Femur (tissue), 1 donor: ENCODE measurements at regions not wholly inside any gene's neighbourhood (a gene's known extent, or its start where the extent isn't known, plus 50 kb on each side); places are given as distances from the start of the nearest gene placed in this dataset.
"Not testable (repeated sequence)": the region's sequence is repeated elsewhere in the genome, so short reads cannot be mapped to it uniquely, and the experiment has no call there.

Source experiments
- DNase-seq: peaks from one replicate; pipeline ENCODE4 v3.0.0-alpha.2; 2017

DNA sequence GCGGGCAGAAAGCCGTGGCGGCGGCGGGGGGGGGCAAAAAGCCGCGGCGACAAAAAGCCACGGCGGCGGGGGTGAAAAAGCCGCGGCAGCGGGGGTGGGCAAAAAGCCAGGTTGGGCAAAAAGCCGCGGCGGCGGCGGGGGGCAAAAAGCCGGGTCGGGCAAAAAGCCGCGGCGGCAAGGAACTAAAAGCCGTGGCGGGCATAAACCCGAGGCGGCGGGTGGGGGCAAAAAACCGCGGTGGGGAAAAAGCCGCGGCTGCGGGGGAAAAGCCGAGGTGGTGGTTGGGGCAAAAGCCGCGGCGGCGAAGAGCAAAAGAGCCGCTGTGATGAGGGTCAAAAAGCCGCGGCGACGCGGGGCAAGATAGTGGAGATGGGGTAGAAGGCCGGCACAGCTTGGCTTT is 1834.2 kb downstream of the FOXD4L5 start:
- DNase-seq = peak; percentile 1

DNA sequence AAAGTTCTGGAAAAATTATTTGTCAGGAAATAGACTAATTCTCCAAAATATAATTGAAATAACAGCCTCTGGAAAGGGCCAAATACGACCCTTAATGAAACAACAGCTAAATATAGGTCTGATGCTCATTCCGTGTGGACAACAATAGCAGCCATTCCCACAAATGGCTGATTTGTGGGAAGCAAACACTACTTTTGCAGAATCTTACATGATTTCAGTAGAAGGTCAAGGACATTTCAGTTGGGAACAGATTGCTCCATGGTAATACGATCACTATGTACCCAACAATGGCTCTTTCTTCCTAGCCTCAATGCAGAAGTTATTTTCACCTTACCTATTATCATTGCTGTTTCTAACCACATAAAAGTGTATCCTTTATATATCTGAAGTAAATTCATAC is 1859.9 kb downstream of the FOXD4L5 start:
- not testable (repeated sequence) for DNase-seq

DNA sequence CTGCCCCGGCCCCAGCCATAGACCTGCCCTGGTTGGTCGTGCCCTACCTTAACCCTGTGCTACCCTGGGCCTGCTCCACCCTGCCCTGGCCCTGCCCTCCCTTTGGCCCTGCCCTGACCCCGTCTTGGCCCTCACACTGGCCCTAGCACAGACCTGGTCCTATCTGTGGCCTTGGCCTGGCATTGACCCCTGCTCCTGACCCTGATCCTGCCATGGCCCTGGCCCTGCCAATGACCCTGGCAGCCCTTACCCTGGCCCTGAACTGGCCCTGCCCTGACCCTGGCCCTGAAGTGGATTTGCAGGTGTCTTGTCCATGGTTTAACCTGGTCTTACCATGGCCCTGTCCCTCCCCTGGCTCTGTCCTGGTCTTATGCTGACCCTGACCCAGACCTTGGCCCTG is 1894.1 kb downstream of the FOXD4L5 start:
- DNase-seq = not testable (repeated sequence)

DNA sequence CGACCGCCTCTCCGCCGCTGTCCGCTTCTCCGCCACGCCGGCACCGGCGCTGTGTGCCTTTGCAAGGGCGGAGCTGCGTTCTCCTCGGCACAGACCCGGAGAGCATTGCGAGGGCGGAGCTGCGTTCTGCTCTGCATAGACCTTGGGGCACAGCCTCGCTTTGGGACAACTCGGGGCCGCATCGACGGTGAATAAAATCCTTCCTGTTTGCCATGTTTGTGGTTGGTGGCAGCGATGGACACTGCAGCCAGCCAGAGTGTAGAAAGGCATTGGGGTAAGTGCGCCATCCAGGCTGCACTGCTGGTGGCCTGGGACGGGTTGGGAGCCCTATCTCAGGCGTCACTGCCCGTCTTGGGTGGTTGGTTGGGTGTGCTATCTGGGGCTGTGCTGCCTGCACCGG is 1899.5 kb downstream of the FOXD4L5 start:
- not testable (repeated sequence) for DNase-seq

DNA sequence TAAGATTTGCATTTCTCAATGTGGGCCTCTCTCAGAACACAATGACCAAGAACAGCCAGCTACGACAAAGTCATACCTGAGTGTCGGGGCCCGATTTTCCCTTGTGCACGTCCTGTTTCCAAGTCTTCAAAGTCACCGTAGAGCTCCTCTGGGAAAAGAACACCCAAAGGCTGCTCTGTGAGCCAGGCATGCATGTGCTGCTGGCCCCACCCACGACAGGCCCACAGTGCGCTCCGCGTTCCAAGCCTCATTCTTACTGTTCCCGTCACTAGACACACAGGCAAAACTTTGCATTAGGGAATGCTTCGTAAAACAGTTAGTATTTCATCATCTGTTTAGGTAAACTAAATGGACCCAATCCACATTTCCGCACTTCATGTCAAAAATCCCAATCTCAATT is 1905.1 kb downstream of the FOXD4L5 start:
- not testable (repeated sequence) for DNase-seq

DNA sequence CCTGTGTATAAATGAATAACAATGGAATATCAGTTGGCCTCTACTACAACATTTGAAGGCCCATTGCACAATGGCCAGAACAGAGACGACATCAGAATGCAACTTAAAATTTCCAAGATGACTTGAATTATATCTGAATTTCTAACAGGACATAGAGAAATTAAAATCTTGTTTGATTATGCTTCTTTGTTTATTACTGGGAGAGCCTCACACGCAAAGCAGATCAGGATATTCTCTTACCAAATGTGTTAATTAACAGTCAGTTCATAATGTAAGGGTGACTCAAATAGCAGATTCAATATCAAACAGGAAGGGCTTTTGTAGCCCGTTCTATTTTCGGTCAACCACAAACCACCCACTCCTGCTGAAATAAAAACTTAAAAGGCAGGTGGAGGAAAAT is 1930.8 kb downstream of the FOXD4L5 start:
- DNase-seq = not testable (repeated sequence)

DNA sequence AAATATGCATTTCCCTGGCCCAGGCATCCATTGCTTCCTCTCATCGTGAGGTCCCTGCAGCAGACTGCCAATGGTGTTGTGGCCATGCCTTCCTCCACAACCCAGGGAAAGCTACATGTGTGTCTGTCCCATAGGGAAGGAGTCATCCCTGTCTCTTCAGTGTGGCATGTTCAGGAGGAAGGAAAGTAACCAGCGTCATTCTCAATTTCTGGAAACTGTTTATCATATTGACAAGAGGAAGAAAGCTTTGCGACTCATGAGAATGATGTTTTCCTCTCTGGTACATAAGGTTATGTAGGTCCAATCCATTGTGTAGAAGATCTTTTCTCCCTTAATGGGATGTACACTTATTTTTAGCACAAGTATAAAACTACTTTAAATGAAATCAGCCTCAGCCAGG is 1937.7 kb downstream of the FOXD4L5 start:
- DNase-seq = not testable (repeated sequence)

DNA sequence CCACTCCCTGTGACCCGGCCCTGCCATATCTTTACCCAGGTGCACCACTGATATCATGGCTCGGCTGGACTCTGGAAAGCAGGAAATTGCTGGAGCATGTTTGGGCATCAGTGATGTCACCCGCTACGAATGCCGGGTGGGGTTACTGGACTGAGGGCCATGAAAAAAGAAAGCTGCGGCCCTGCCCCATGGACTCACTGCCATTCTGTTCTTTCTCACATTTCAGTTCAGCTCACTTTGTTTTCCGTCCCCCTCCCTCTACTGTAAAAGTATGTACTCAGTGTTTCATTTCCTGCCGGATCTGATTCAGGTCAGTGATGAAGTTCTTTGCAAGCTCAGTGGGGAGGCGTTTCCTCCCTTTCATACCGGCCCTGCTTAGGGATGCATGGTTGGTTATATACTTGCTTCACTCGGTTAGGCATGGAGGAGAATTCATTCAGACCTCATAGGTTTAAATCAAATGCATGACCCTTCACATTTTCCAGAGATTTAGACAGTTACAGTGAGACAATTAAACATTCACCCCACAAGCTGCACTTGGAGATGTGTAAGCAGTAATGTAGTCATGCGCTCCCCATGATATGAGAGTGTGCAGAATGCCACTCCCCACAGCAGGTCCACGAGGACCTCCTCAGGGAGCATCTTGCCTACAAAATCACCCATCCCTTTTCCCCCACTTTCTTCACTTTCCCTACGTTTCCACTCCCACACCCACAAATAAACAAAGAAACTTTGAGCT is 1938.5 kb downstream of the FOXD4L5 start:
- peak; percentile 17 for DNase-seq

DNA sequence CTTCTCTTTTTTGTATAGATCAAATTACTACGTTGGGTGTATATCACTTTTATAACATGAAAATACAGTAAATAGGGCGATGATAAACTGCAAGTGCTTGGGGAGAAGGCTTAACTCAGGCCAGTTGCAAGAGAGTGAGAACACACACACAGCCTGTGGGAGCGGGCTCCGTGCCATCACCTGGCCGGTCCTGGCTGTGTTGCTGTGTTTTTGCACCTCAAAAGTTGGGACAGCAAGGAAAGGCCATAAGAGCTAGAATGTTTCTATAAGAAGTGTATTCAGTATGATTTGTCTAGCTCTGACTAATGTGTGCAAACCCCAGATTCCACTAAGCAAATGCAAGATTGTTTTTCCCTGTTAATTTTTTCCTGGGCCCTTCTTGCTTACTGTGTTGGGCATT is 1940.6 kb downstream of the FOXD4L5 start:
- not testable (repeated sequence) for DNase-seq

DNA sequence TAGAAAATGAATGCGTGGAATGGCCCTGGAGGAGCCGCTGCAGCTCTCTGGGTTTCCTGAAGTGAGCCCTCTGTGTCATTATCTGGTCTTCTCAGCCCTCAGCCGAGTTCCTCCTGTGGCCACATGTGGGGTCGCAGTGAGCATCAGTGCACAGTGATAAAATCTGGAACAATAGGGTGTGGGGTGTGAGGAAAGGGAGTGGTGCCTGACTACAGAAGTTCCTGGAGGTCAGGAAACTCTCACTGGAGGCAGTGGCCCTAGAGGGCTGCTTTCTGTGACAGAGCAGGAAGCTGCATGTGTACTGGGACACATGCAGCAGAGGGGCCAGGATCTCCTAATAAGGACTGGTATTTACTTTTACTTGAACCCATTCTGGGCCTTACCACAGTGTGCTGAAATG is 1942.5 kb downstream of the FOXD4L5 start:
- DNase-seq = peak; percentile 11

DNA sequence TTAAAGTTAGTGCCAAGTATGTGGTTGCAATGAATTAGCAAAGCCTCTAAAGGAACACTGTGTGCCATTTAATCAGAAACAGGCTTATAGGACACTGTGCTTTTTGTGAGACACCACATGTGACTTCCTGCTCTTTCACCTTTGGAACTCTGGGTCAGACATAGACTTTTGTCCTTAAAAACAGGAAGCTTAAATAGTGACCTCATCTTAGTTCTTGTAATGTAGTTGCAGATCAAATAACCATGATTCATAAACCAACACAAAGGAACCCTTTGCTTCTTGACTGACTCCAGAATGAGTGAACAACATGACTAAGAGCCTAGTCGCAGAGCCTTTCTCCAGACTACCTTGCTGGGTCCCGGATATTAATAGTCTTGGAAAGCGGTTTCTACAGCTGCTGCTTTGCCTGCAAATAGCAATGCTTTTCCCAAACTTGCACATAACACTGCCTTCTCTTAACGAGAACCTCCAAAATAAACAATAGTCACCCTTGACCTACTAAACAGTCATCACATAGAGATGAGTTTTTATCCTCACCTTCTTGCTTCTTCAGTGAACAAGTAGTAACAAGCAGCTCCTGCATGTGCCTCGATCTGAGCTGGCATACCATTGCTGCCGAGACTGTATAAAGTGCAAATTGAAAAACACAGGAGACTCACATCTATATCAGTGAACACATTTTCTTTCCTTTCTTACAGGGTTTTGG is 1947.0 kb downstream of the FOXD4L5 start:
- not testable (repeated sequence) for DNase-seq

DNA sequence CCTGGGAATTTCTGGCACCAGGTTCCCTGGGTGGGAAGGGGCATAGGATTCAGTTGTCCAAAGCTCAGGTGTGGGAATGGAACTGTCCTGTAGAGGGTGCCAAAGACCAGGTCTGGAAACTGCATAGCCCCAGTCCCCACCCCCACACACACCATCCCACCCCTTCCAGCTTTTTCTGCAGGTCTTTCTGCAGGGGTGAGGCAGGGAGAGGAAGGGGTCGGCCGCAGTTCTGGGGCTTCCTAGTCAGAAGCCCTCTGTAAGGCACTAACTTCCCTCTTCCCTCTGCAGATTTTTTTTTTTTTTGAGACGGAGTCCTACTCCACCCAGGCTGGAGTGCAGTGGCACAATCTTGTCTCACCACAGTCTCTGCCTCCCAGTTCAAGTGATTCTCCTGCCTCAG is 1949.7 kb downstream of the FOXD4L5 start:
- not testable (repeated sequence) for DNase-seq

DNA sequence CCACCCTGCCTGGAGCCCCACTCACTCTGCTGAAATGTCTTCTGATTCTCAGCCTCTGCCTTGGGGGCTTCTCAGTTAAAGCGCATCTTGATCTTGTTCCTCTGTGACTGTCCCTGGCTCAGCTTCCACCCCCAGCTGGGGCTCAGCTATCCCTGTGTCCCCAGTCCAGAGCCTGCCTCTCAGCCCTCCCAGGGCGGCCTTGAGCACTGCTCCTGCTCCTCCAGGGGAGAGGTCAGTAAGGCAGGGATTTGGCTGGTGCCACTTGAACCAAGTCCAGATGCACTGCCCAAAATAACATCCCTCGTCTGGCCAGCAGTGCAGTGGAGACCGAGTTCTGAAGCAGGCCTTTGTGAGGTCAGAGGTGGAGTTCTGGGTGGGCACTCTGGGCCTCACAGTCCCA is 1950.8 kb downstream of the FOXD4L5 start:
- not testable (repeated sequence) for DNase-seq

DNA sequence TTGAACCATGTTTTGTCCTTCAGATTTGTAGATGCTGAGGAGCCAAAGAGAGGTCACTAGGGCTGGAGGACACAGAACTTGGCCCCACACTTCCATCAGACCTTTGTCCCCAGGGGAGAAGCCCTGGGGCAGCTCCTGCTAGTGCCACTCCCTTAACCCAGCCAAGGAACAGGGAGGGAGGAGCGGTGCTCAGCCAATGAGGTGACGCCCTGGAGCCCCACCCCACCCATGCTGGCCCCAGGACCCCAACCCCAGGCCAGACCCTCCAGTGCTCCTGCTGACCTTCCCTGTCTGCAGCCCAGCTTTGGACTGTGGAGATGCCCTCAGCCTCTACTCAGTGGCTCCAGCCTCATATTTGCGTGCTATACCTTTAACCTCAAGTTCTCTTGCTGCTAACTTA is 1951.9 kb downstream of the FOXD4L5 start:
- not testable (repeated sequence) for DNase-seq

DNA sequence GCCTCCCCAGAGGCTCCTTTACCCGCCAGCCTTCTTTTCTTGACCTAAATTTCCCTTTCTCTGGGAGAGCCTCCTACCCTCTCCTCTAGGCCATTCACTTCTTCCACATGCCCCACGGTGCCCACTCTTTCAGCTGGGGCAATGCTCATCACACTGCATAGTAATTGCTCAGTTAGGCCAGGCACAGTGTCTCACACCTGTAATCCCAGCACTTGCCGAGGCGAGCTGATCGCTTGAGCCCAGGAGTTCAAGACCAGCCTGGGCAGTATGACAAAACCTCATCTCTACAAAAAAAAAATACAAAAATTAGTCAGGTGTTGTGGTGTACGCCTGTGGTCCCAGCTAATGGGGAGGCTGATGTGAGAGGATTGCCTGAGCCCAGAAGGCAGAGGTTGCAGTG is 1956.7 kb downstream of the FOXD4L5 start:
- DNase-seq = not testable (repeated sequence)

DNA sequence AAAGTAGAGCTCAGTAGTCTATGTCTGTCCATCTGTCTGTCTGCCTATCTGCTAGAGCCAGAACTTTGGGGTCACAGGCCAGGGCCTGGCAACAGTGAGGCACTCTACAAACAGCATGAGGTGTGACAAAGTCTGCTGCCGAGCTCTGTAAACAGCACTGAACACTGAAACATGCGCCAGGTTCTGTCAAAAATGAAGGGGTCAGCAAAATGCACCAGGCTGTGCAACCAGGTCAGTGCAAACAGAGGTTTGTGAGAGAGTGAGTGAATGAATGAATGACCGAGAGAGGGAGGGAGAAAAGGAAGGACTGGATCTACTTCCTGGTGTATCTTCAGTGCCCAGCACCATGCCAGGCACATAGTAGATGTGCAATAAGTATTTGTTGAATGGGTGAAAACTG is 1957.8 kb downstream of the FOXD4L5 start:
- DNase-seq = not testable (repeated sequence)

DNA sequence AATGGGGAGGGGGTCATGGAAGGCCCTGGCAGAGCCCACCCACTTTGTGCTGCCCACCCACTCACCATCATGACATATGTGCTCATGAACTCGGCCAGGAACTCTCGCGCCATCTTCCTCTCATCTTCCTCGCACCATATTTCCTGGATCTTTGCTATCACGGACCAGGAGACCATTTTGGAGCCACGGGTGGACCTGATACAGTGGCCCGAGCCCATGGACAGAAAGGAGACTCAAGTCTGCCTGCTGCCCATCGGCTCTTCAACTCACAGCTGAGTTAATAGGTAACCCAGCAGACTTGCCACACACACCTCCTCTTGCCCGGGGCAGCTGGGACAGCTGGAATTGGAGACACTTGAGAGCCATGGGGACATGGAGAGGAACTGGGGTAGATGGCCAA is 1958.3 kb downstream of the FOXD4L5 start:
- DNase-seq = not testable (repeated sequence)

DNA sequence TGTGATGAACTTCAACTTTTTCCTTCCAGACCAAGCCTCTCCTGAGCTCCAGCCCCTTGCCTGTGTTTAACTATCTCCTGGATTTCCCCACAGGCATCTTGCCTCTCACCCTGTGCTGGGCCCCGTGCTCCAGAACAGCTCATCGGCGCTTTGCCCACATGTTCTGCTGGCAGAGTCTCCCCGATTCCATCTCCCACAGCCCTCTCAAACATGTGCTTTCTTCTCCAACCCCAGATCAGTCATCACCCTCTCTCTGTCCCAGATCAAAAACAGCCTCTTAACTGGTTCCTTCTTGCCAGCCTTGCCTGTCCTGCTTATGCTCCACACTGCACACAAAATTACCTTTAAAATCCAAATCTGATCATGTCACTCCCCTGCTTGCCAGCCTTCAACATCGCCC is 1959.3 kb downstream of the FOXD4L5 start:
- DNase-seq = not testable (repeated sequence)

DNA sequence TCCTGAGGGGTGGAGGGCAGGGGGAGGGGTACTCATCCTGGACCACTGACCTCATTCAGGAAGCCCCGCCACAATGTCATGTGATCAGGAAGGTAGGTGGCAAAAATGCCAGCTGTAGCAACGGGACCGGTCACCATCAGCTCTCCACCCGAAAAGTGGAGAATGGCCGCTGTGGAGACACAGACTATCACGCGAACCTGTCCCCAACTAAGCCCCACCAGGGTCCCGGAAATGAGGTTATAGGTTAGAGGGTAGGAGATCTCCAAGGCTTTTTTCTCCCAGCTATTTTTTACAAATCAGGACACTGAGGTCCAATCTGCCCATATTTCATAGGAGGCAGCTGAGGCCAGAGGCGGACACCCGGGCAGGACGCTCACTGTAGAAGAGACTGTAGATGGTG is 1966.9 kb downstream of the FOXD4L5 start:
- DNase-seq = not testable (repeated sequence)

DNA sequence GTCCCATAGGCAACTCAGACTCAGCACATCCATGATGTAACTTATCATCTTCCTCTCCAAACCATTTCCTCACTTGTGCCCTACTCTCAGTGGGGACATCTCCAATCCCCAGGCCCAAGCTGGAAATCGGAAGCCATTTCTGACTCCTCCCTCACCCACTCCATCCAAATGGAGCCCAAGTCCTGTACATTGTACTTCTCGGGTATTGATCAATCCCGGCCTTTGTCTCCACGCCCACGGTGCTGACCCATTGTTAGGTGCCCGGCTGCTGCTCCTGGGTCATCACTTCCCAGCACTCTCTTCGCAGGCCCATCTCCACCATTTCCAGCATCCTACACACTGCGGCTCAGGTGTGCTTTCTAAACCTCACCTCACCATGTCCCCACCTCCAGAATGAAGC is 1969.6 kb downstream of the FOXD4L5 start:
- DNase-seq = not testable (repeated sequence)

DNA sequence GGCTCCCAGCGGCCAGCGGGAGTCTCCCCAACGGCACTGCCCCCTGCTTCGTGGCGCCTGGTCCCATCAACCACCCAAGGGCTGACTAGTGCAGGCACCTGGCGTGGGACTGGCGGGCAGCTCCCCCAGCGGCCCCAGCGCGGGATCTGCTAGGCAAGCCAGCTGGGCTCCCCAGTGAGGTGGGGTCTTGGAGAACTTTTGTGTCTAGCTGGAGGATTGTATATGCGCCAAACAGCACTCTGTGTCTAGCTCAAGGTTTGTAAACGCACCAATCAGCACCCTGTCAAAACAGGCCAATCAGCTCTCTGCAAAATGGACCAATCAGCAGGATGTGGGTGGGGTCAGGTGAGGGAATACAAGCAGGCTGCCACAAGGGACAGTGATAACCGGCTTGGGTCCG is 1988.2 kb downstream of the FOXD4L5 start:
- DNase-seq = not testable (repeated sequence)

DNA sequence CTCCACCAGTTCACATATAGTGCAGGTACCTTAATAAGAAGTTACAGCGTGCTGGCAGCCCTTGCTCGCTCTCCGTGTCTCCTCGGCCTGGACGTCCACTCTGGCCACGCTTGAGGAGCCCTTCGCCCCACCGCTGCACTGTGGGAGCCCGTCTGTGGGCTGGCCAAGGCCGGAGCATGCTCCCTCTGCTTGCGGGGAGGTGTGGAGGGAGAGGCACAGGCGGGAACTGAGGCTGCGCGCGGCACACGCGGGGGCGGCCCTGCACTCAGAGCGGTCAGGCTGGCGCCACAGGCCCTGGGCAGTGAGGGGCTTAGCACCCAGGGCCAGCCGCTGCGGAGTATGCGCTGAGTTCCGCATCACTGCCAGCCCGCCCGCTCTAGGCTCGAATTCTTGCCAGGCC is 1988.6 kb downstream of the FOXD4L5 start:
- not testable (repeated sequence) for DNase-seq

DNA sequence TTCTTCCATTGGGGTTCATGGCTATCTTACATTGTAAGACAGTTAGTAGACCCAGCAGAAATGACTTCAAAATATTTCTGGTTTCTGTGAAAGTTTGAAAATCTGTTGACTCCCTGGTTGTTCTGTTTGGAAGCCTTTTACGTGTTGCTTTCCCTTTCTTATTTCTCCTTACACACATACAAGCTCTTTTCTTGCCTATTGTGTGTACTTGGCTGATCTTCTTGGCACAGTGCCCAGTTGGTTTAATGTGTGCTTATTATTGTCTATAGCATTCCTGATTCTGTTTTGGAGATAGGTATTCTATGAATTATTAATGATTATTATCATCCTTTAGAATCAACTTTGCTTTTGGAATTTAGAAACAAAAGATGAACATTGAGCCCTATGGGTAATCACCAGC is 1995.0 kb downstream of the FOXD4L5 start:
- peak; percentile 7 for DNase-seq
